ENCODE measurements at regions not wholly inside any gene's neighbourhood (a gene's known extent, or its start where the extent isn't known, plus 50 kb on each side); places are given as distances from the start of the nearest gene placed in this dataset.

DNA sequence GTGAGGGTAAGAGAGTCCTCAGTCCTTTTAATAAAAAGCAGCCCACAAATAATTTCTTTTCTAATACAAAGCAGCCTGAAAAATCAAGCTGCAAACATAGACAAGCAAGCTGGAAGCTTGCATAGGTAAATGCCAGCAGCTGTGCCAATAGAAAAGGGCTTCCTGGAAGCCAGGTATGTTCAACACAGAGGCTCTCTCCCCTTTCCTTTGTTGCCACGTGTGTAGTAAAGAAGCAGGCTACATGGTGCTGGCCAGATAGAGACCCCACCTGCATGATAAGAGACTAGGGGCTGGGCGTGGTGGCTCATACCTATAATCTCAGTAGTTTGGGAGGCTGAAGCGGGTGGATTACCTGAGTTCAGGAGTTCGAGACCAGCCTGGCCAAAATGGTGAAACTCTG, 50.1 kb upstream of the ERRFI1 start:
- DNase-seq (no peak), ATAC-seq (no peak)
- Histone ChIP-seq H3K4me3 (no peak overlapping the region), H3K27ac (peak overlapping the region; percentile 51), H3K36me3 (no peaks in the 10 kb centered on the region), H3K27me3 (no peaks in the 10 kb centered on the region), H3K9me3 (no peaks in the 10 kb centered on the region), H3K4me1 (peaks cover 10% of the 10 kb centered on the region)
- TF ChIP-seq, protein P1, sequence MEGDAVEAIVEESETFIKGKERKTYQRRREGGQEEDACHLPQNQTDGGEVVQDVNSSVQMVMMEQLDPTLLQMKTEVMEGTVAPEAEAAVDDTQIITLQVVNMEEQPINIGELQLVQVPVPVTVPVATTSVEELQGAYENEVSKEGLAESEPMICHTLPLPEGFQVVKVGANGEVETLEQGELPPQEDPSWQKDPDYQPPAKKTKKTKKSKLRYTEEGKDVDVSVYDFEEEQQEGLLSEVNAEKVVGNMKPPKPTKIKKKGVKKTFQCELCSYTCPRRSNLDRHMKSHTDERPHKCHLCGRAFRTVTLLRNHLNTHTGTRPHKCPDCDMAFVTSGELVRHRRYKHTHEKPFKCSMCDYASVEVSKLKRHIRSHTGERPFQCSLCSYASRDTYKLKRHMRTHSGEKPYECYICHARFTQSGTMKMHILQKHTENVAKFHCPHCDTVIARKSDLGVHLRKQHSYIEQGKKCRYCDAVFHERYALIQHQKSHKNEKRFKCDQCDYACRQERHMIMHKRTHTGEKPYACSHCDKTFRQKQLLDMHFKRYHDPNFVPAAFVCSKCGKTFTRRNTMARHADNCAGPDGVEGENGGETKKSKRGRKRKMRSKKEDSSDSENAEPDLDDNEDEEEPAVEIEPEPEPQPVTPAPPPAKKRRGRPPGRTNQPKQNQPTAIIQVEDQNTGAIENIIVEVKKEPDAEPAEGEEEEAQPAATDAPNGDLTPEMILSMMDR (IDR thresholded peaks at IDR 0.05): no peak
- intact Hi-C loops (cut with DNase I): no loop called here
